ENCODE measurements at regions not wholly inside any gene's neighbourhood (a gene's known extent, or its start where the extent isn't known, plus 50 kb on each side); places are given as distances from the start of the nearest gene placed in this dataset.

DNA sequence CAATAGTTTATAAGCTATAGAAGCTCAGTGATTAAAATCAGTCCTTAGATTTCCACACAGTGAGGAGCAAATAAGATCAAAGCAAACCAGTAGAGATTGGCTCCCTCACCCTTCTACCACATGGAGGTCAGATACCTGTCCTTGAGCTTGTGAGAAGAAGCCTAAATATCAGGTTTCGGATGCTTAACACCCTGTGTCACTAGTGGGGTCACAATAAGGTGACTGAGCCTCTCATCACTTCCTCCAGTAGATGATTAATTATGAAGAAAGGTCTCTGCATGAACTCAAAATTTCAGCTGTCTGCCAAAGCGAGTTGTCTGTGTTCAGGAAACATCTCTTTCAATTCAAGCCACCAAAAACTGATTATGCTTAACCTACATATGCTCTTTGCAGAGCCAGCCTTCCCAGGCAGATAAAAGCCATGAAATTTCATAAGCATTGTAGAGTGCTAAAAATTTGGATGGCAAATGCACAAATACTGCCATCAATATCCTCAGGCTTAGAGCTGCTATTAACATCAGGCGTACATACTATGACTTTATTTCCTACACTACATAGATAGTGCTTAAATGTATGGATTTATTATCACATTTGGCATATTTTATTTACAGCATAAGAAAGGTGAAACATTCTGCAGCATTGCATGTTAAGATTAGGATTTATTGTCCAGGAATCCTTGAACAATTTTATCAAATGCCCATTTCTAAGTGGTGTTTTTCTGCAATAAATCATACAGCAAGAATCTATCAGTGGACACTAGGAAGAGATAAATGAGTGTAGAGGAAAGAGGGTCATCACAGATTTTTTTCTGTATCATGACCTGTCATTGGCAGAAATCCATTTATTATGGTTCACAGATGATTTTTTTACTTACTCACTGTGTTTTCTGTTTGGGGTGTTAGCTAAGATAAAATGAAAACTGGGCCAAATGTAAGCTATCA lies 285.1 kb upstream of the SP8 start:
- intact Hi-C loops (cut with DNase I; ENCODE audit: low total_unique reads), result no loop called here
- no peak for DNase-seq (ENCODE audit: low spot score in 2 of 2)
- Histone ChIP-seq H3K27ac (no peak overlapping the region), H3K9me3 (no peaks in the 10 kb centered on the region), H3K4me1 (no peaks in the 10 kb centered on the region), H3K36me3 (no peaks in the 10 kb centered on the region), H3K27me3 (no peaks in the 10 kb centered on the region), H3K4me3 (no peak overlapping the region)
- TF ChIP-seq POLR2A (IDR thresholded peaks at IDR 0.05) (no peak), POLR2AphosphoS5 (IDR thresholded peaks at IDR 0.05) (no peak)
- TF ChIP-seq, protein P1, sequence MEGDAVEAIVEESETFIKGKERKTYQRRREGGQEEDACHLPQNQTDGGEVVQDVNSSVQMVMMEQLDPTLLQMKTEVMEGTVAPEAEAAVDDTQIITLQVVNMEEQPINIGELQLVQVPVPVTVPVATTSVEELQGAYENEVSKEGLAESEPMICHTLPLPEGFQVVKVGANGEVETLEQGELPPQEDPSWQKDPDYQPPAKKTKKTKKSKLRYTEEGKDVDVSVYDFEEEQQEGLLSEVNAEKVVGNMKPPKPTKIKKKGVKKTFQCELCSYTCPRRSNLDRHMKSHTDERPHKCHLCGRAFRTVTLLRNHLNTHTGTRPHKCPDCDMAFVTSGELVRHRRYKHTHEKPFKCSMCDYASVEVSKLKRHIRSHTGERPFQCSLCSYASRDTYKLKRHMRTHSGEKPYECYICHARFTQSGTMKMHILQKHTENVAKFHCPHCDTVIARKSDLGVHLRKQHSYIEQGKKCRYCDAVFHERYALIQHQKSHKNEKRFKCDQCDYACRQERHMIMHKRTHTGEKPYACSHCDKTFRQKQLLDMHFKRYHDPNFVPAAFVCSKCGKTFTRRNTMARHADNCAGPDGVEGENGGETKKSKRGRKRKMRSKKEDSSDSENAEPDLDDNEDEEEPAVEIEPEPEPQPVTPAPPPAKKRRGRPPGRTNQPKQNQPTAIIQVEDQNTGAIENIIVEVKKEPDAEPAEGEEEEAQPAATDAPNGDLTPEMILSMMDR (IDR thresholded peaks at IDR 0.05), result no peak

DNA sequence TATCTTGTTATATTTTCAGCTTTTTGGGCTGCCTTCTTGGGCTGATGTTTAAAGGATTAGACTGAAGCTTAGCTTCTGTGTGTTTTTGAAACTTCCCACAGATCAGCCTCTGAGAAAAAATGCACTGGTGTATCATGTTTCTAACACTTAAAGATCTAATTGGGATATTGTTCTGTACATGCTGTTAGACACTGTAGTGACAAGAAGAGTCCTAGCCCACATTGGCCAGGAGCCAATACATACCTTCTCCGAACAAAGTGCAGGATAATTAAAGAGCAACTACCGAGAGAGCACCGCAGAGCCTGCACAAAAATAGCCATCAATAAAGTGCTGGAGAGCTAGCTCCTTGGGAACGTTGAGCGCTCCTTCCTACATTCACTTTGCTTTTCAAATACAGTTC lies 289.4 kb upstream of the SP8 start:
- intact Hi-C loops (cut with DNase I; ENCODE audit: low total_unique reads), result no loop called here
- DNase-seq (ENCODE audit: low spot score in 2 of 2), result no peak

DNA sequence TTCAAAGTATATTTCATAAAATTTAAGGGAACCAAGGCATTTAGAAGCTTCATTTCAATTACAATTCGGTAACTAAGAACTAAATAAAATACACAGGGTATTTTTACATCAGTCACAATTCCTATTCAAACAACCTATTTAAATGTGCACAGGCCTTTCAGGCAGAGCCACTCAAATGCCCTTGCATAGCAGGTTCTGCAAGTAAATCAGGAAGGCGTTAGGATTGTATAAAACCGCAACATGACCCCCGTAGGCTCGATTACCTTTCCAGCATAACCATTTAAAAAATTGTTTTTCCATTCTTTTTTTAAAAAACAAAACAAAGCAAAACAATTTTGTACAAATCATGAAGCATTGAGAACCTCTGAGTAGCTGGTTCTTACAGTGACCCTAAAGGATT lies 289.9 kb upstream of the SP8 start:
- Histone ChIP-seq H3K27ac (no peak overlapping the region), H3K27me3 (peaks cover 0 to 6% of the 10 kb centered on the region in 2 donors), H3K4me3 (no peak overlapping the region), H3K4me1 (no peaks in the 10 kb centered on the region), H3K36me3 (no peaks in the 10 kb centered on the region), H3K9me3 (no peaks in the 10 kb centered on the region)
- intact Hi-C loops (cut with DNase I; ENCODE audit: low total_unique reads), result no loop called here
- DNase-seq (ENCODE audit: low spot score in 2 of 2), result no peak
- TF ChIP-seq, protein P1 (IDR thresholded peaks at IDR 0.05), result no peak
- TF ChIP-seq POLR2A (IDR thresholded peaks at IDR 0.05), result no peak
- no peak for TF ChIP-seq POLR2AphosphoS5 (IDR thresholded peaks at IDR 0.05)

More for the DNA sequence above, 289.4 kb upstream of the SP8 start:
- Histone ChIP-seq H3K27ac (no peak overlapping the region), H3K36me3 (no peaks in the 10 kb centered on the region), H3K4me1 (no peaks in the 10 kb centered on the region), H3K4me3 (no peak overlapping the region), H3K9me3 (no peaks in the 10 kb centered on the region), H3K27me3 (peaks cover 0 to 6% of the 10 kb centered on the region in 2 donors)
- TF ChIP-seq, protein P1 (IDR thresholded peaks at IDR 0.05), result no peak
- TF ChIP-seq POLR2A (IDR thresholded peaks at IDR 0.05) (no peak), POLR2AphosphoS5 (IDR thresholded peaks at IDR 0.05) (no peak)

DNA sequence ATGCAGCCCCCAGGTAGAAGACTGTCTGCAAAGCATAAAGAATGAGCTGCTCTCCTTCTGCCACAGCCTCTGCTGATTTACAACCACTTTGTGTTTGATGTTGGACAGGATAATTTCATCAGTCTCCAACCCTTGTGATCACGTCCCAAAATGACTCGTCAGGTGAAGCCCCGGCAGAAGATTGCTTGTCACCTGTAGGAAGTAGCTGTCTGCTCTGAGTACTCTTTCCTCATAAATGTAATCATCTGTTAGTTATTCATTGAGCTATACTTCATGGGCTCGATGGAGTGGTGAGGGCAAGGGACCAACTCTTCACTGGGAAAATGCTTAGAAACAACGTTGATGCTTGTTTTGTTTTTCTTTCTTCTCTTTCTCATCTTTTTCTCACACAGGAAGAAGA lies 290.9 kb upstream of the SP8 start:
- Histone ChIP-seq H3K27ac (no peak overlapping the region), H3K4me1 (no peaks in the 10 kb centered on the region), H3K9me3 (no peaks in the 10 kb centered on the region), H3K27me3 (peaks cover 0 to 6% of the 10 kb centered on the region in 2 donors), H3K4me3 (no peak overlapping the region), H3K36me3 (no peaks in the 10 kb centered on the region)
- intact Hi-C loops (cut with DNase I; ENCODE audit: low total_unique reads), result loop anchor here (2.0 kb wide), 1 partner anchor 27 kb away; no protein-coding TSS in a partner anchor
- no peak for DNase-seq (ENCODE audit: low spot score in 2 of 2)
- TF ChIP-seq POLR2AphosphoS5 (IDR thresholded peaks at IDR 0.05) (no peak), POLR2A (IDR thresholded peaks at IDR 0.05) (no peak)
- TF ChIP-seq, protein P1 (IDR thresholded peaks at IDR 0.05), result no peak

DNA sequence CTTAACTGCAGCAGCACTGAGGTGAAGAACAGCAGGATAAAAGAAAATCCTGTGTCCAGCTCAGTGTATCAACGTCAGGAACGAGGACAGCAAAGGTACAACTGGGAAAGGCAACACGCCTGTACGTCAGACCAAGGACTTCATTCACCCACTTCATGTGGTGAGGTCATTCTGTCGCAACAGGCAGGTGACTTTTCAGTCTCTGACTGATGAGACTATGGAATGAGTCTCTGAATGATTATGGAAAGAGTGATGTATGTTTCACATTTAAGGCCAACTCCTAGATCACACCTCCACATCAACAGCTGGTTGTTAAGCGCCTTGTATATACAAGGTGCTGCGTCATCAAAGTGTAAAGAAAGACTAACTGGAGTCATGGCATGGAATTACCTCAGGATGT lies 297.6 kb upstream of the SP8 start:
- Histone ChIP-seq H3K27me3 (peaks cover 0 to 6% of the 10 kb centered on the region in 2 donors), H3K4me3 (no peak overlapping the region), H3K27ac (no peak overlapping the region), H3K4me1 (no peaks in the 10 kb centered on the region), H3K9me3 (no peaks in the 10 kb centered on the region), H3K36me3 (no peaks in the 10 kb centered on the region)
- no peak for DNase-seq (ENCODE audit: low spot score in 2 of 2)
- intact Hi-C loops (cut with DNase I; ENCODE audit: low total_unique reads), result no loop called here
- TF ChIP-seq POLR2A (IDR thresholded peaks at IDR 0.05) (no peak), POLR2AphosphoS5 (IDR thresholded peaks at IDR 0.05) (no peak)
- TF ChIP-seq, protein P1 (IDR thresholded peaks at IDR 0.05), result no peak
